ENCODE measurements at regions not wholly inside any gene's neighbourhood (a gene's known extent, or its start where the extent isn't known, plus 50 kb on each side); places are given as distances from the start of the nearest gene placed in this dataset.

- TF ChIP-seq REST (tag by site-specific recombination; IDR thresholded peaks at IDR 0.05) (no peak), ZSCAN4 (tag by site-specific recombination; IDR thresholded peaks at IDR 0.05) (no peak), ZNF692 (tag by site-specific recombination; IDR thresholded peaks at IDR 0.05) (no peak), ZNF292 (tag by site-specific recombination; IDR thresholded peaks at IDR 0.05; ENCODE audit: borderline replicate concordance, low read depth) (no peak), CTCF (tag by site-specific recombination; IDR thresholded peaks at IDR 0.05) (no peak), ZBTB49 (tag by site-specific recombination; IDR thresholded peaks at IDR 0.05; ENCODE audit: low read depth) (no peak), ZNF549 (tag by site-specific recombination; IDR thresholded peaks at IDR 0.05) (no peak), GLI2 (tag by site-specific recombination; IDR thresholded peaks at IDR 0.05; ENCODE audit: borderline replicate concordance, low read depth) (no peak)
These were observed 191.5 kb upstream of the GPR26 start for GRCh38 chr10:123474700-123475099.

Data from HEK293 (cell line).